ENCODE measurements at regions not wholly inside any gene's neighbourhood (a gene's known extent, or its start where the extent isn't known, plus 50 kb on each side); places are given as distances from the start of the nearest gene placed in this dataset.

DNA sequence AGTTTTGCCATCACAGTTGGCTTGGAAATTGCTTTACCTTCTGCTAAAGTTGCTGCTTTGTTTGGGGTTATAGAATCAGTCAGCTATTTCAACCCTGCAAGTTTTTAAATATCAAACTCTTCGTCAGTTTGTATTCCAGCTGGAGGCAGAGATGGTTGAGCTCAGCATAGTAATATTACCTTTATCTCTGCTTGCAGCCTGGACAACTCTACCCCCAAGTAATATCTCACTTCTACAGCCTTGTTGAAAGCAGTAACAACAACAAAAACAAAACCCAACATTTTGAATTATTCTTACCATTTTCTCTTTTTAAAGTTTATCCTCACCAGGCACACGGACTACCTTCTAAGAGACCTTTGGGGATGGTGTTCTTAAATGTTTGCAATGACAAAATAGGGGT is 239.1 kb upstream of the PHF14 start:
- Histone ChIP-seq H3K36me3 (ENCODE audit: insufficient read depth, low read length) (no peaks in the 10 kb centered on the region), H3K4me3 (ENCODE audit: low read depth, low read length, poor library complexity, severe bottlenecking) (no peak overlapping the region), H3K27me3 (ENCODE audit: insufficient read depth, low read length) (no peaks in the 10 kb centered on the region), H2AFZ (ENCODE audit: low read length) (no peak overlapping the region), H4K20me1 (ENCODE audit: insufficient read depth, low read length) (no peaks in the 10 kb centered on the region), H3K9ac (ENCODE audit: low read length) (no peak overlapping the region), H3K79me2 (ENCODE audit: insufficient read depth, low read length) (no peaks in the 10 kb centered on the region), H3K9me3 (ENCODE audit: low read length) (no peaks in the 10 kb centered on the region), H3K27ac (ENCODE audit: low read depth, low read length, poor library complexity, severe bottlenecking) (no peak overlapping the region), H3F3A (ENCODE audit: insufficient read depth, low read length) (no peaks in the 10 kb centered on the region), H3K9me2 (ENCODE audit: low read depth, low read length) (no peaks in the 10 kb centered on the region), H3K4me1 (ENCODE audit: insufficient read depth, low read length, severe bottlenecking) (no peaks in the 10 kb centered on the region), H3K4me2 (ENCODE audit: low read length) (no peak overlapping the region)
- TF ChIP-seq, protein P1, sequence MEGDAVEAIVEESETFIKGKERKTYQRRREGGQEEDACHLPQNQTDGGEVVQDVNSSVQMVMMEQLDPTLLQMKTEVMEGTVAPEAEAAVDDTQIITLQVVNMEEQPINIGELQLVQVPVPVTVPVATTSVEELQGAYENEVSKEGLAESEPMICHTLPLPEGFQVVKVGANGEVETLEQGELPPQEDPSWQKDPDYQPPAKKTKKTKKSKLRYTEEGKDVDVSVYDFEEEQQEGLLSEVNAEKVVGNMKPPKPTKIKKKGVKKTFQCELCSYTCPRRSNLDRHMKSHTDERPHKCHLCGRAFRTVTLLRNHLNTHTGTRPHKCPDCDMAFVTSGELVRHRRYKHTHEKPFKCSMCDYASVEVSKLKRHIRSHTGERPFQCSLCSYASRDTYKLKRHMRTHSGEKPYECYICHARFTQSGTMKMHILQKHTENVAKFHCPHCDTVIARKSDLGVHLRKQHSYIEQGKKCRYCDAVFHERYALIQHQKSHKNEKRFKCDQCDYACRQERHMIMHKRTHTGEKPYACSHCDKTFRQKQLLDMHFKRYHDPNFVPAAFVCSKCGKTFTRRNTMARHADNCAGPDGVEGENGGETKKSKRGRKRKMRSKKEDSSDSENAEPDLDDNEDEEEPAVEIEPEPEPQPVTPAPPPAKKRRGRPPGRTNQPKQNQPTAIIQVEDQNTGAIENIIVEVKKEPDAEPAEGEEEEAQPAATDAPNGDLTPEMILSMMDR (IDR thresholded peaks at IDR 0.05; ENCODE audit: low read length): no peak
- no peak for TF ChIP-seq EZH2 (IDR thresholded peaks at IDR 0.05; ENCODE audit: borderline replicate concordance, low read length)

DNA sequence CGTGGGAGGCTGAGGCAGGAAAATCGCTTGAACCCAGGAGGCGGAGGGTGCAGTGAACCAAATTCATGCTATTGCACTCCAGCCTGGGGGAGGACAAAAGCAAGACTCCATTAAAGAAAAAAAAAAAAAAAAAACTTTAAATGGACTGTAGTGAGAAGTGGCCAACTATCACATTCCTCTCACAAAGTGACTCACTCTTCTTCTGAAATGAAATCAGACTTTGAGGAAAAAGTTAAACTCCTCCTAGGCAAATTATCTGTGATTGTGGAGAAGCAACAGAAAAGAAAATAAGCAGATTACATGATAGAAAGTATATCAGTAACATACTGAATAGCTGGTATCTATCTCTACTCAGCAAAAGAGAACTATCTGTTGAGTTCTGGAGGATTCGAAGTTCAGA is 234.3 kb upstream of the PHF14 start:
- no peak for TF ChIP-seq EZH2 (IDR thresholded peaks at IDR 0.05; ENCODE audit: borderline replicate concordance, low read length)
- TF ChIP-seq, protein P1 (IDR thresholded peaks at IDR 0.05; ENCODE audit: low read length): no peak
- Histone ChIP-seq H3K27me3 (ENCODE audit: insufficient read depth, low read length) (no peaks in the 10 kb centered on the region), H3K79me2 (ENCODE audit: insufficient read depth, low read length) (no peaks in the 10 kb centered on the region), H2AFZ (ENCODE audit: low read length) (no peak overlapping the region), H3K9me2 (ENCODE audit: low read depth, low read length) (no peaks in the 10 kb centered on the region), H3K4me3 (ENCODE audit: low read depth, low read length, poor library complexity, severe bottlenecking) (no peak overlapping the region), H3K4me1 (ENCODE audit: insufficient read depth, low read length, severe bottlenecking) (no peaks in the 10 kb centered on the region), H3K9me3 (ENCODE audit: low read length) (no peaks in the 10 kb centered on the region), H4K20me1 (ENCODE audit: insufficient read depth, low read length) (no peaks in the 10 kb centered on the region), H3K36me3 (ENCODE audit: insufficient read depth, low read length) (no peaks in the 10 kb centered on the region), H3K9ac (ENCODE audit: low read length) (no peak overlapping the region), H3K4me2 (ENCODE audit: low read length) (no peak overlapping the region), H3K27ac (ENCODE audit: low read depth, low read length, poor library complexity, severe bottlenecking) (no peak overlapping the region), H3F3A (ENCODE audit: insufficient read depth, low read length) (no peaks in the 10 kb centered on the region)

DNA sequence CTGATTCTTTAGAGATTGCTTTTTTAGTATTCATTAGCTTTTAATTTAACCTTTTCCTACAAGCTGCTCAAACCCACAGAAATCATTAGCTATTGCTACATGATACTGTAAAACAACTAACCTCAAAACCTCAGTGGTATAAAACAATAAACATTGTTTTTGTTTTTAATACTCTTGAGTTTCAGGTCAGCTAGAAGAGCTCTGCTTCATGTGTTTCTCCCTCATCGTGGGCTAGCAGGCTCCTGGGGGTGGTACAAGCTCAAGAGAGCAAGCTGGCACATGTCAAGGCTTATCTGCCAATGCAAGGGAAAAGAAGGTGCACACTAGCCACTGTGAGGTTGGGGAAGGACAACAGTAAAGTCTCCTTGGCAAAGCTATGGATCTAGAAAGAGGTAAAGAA is 232.9 kb upstream of the PHF14 start:
- no peak overlapping the region for H3K4me3 ChIP-seq (ENCODE audit: low read depth, low read length, poor library complexity, severe bottlenecking)
- H4K20me1 ChIP-seq (ENCODE audit: insufficient read depth, low read length): no peaks in the 10 kb centered on the region
- no peak for TF ChIP-seq EZH2 (IDR thresholded peaks at IDR 0.05; ENCODE audit: borderline replicate concordance, low read length)
- TF ChIP-seq, protein P1 (IDR thresholded peaks at IDR 0.05; ENCODE audit: low read length): no peak
- H3K27ac ChIP-seq (ENCODE audit: low read depth, low read length, poor library complexity, severe bottlenecking): no peak overlapping the region
- H3K79me2 ChIP-seq (ENCODE audit: insufficient read depth, low read length): no peaks in the 10 kb centered on the region
- H3K9ac ChIP-seq (ENCODE audit: low read length): no peak overlapping the region
- H3F3A ChIP-seq (ENCODE audit: insufficient read depth, low read length): no peaks in the 10 kb centered on the region
- H3K4me1 ChIP-seq (ENCODE audit: insufficient read depth, low read length, severe bottlenecking): no peaks in the 10 kb centered on the region
- H3K9me3 ChIP-seq (ENCODE audit: low read length): no peaks in the 10 kb centered on the region
- no peak overlapping the region for H2AFZ ChIP-seq (ENCODE audit: low read length)
- no peak overlapping the region for H3K4me2 ChIP-seq (ENCODE audit: low read length)
- H3K36me3 ChIP-seq (ENCODE audit: insufficient read depth, low read length): no peaks in the 10 kb centered on the region
- no peaks in the 10 kb centered on the region for H3K27me3 ChIP-seq (ENCODE audit: insufficient read depth, low read length)
- no peaks in the 10 kb centered on the region for H3K9me2 ChIP-seq (ENCODE audit: low read depth, low read length)

Measured in OCI-LY1 (cell line).